ENCODE measurements at regions not wholly inside any gene's neighbourhood (a gene's known extent, or its start where the extent isn't known, plus 50 kb on each side); places are given as distances from the start of the nearest gene placed in this dataset.

DNA sequence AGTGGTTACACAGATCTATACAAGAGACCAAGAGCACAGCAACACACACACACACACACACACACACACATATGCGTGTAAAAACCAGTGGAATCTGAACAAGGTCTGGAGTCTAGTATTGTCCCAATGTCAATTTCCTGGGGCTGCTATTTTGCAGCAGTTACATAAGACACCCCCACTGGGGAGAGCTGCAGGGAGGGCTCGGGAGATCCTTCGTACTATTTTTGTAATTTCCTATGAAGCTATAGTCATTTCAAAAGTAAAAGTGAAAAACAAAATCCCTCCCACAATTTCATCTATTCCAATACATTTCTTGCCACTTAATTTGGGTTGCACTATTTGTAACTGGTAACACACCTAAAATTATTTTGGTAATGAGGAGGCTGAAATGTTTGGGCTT lies 68.5 kb downstream of the C16orf95 start:
- intact Hi-C loops (cut with DNase I): no loop called here
- ATAC-seq: no peak
- DNase-seq (ENCODE audit: low spot score): peak; percentile 10

DNA sequence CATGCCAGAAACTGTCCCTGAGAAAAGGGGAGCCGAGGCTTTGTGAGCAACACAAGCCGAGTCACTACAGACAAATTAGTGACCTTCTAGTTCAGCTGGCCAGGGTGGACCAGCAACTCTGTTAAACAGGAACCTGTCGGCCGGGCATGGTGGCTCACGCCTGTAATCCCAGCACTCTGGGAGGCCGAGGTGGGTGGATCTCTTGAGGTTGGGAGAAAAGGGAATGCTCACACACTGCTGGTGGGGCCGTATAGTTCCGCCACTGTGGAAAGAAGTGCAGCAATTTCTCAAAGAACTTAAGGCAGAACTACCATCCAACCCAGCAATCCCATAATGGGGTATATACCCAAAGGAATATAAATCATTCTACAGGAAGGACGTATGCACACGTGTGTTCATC lies 67.8 kb downstream of the C16orf95 start:
- ATAC-seq (no peak), DNase-seq (ENCODE audit: low spot score) (peak; percentile 44)
- intact Hi-C loops (cut with DNase I): no loop called here

DNA sequence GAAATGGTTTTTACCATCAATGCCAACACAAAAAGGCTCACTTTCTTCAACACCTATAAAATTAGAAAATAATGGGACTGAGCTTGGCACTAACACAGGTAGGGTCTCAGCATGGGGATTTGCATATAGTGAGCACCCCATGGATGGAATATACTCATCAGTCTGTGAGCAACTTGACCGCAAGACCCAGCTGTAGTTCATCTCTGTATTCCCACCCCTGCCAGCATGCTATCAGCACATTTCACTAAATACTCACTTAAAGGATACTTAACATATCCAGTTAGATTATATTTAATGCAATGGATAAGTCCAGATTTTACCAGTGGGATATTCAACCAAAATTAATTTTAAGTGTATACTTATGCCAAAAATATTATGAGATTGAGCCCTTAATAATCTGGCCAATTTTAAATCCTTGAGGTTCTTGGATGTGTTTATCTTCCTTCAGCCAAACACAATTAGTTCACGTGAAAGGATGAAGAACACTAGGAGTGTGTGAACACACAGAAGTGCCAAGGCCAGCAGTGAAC lies 66.7 kb downstream of the C16orf95 start:
- DNase-seq (ENCODE audit: low spot score) (no peak), ATAC-seq (peak; percentile 49)
- intact Hi-C loops (cut with DNase I): no loop called here

DNA sequence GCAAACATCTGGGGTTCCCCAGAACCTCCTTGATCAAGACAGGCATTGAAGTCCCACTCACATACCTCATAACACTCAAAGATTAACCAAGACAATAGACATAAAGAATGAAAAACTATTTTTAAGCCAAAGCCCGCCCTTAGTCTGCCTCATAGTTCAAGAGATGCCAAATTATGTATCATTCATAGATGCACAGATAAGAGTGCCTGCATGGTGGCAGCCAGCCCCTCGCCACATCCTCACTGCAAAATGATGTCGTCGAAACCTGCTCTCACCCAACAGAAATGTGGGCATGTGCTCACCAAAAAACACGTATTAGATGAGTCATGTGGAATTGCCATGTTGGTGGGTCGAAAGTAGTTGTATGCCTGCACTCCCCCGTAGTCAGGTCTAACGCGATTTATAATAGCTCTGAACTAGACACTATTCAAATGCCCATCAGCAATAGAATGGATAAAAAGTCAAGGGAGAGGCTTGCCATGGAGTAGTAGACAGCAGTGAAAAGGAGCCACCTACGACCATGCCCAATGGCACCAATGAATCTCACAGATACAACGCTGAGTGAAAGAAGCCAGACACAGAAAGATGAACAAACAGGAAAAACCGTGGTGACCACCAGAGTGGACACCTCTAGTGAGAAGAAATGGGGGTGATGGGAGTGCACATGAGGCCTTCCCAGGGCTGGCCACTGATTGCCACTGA lies 64.8 kb downstream of the C16orf95 start:
- intact Hi-C loops (cut with DNase I): no loop called here
- DNase-seq (ENCODE audit: low spot score): peak; percentile 15
- ATAC-seq: no peak

Data from sciatic nerve (tissue), 2 donors.